ENCODE measurements at regions not wholly inside any gene's neighbourhood (a gene's known extent, or its start where the extent isn't known, plus 50 kb on each side); places are given as distances from the start of the nearest gene placed in this dataset.
"Not testable (repeated sequence)": the region's sequence is repeated elsewhere in the genome, so short reads cannot be mapped to it uniquely, and the experiment has no call there.

- ATAC-seq = no peak
- no peaks in the 10 kb centered on the region for H3K27me3 Mint-ChIP-seq
- H3K9me3 ChIP-seq (ENCODE audit: control insufficient read depth, low read length, poor library complexity, severe bottlenecking) = no peaks in the 10 kb centered on the region
- no peak overlapping the region for H3K27ac Mint-ChIP-seq
- H3K4me3 Mint-ChIP-seq = no peak overlapping the region
- DNase-seq = no peak
- H3K4me1 Mint-ChIP-seq = no peaks in the 10 kb centered on the region
- H3K36me3 Mint-ChIP-seq (ENCODE audit: low read depth) = no peaks in the 10 kb centered on the region
These were observed 639.6 kb upstream of the CBLB start for GRCh38 chr3:106508331-106508893.

DNA sequence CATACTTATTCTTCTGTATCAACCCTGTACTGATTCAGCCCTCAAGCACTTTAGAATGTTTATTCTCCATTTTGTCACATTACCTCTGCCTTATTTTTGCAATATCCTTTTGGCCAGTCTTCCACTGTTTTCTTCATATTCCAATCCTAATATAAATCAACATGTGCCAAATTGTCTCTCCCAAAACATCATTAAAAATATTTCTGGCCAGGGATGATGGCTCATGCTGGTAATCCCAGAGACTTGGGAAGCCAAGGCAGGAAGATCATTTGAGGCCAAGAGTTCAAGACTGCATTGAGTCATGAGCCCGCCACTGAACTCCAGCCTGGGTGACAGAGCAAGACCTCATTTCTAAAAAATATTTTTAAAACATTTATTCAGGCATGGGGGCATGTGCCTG lies 641.4 kb upstream of the CBLB start:
- H3K4me3 Mint-ChIP-seq = no peak overlapping the region
- no peaks in the 10 kb centered on the region for H3K4me1 Mint-ChIP-seq
- H3K27me3 Mint-ChIP-seq = no peaks in the 10 kb centered on the region
- ATAC-seq = no peak
- no peak overlapping the region for H3K27ac Mint-ChIP-seq
- H3K9me3 ChIP-seq (ENCODE audit: control insufficient read depth, low read length, poor library complexity, severe bottlenecking) = no peaks in the 10 kb centered on the region
- no peak for DNase-seq
- no peaks in the 10 kb centered on the region for H3K36me3 Mint-ChIP-seq (ENCODE audit: low read depth)

DNA sequence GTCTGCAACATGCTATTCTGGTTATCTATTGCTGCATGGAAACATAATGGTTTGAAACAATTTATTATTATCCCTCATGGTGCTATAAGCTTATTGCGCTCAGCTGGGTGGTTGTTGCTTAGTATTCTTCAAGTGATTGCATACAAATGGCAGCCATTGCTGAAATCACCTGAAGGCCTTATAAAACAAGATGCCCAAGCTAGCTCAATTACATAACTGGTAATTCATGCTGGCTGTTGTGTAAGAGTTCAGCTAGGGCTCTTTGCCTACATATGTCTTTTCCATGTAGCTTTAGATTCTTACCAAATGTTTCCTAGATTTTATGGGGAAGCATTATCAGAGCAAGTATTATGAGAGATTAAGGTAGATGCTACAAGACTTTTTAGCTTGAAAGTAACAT lies 644.0 kb upstream of the CBLB start:
- Mint-ChIP-seq H3K36me3 (ENCODE audit: low read depth) (no peaks in the 10 kb centered on the region), H3K4me1 (no peaks in the 10 kb centered on the region), H3K27me3 (no peaks in the 10 kb centered on the region), H3K4me3 (no peak overlapping the region), H3K27ac (no peak overlapping the region)
- DNase-seq (no peak), ATAC-seq (no peak)
- H3K9me3 ChIP-seq (ENCODE audit: control insufficient read depth, low read length, poor library complexity, severe bottlenecking) = no peaks in the 10 kb centered on the region

DNA sequence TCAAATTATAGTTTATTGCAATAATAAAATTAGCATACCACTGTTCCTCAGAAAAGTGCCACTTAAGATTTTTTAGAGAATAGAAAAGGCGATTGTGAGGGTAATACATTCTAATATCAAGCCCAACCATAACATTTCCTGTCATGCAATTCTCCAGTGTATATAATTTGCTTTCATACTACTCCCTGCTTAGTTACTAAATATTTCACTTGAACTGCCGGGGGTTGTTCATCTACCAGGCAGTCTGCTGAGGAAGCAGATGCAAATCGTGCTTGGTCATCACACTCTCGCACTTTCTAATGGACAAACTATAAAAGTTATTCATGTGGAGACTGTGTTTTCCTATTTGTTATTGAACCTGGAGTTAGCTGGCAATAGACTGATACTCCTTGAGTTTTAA lies 645.6 kb upstream of the CBLB start:
- Mint-ChIP-seq H3K4me3 (no peak overlapping the region), H3K27me3 (no peaks in the 10 kb centered on the region), H3K27ac (no peak overlapping the region), H3K4me1 (no peaks in the 10 kb centered on the region), H3K36me3 (ENCODE audit: low read depth) (no peaks in the 10 kb centered on the region)
- ATAC-seq (no peak), DNase-seq (no peak)
- H3K9me3 ChIP-seq (ENCODE audit: control insufficient read depth, low read length, poor library complexity, severe bottlenecking) = no peaks in the 10 kb centered on the region

DNA sequence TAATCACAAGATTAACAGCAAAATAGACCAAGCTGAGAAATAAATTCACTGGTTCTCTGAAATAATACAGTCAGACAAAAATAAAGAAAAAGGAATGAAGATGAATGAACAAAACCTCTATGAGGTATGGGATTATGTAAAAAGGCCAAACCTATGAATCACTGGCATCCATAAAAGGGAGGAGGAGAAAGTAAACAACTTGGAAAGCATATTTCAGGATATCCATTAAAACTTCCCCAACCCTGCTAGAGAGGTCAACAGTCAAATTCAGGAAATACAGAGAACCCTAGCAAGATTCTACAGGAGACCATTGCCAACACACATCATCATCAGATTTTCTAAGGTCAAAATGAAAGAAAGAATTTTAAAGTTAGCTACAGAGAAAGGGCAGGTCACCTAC lies 649.7 kb upstream of the CBLB start:
- Mint-ChIP-seq H3K27me3 (no peaks in the 10 kb centered on the region), H3K27ac (no peak overlapping the region), H3K4me1 (no peaks in the 10 kb centered on the region), H3K36me3 (ENCODE audit: low read depth) (no peaks in the 10 kb centered on the region), H3K4me3 (peak overlapping the region; percentile 28)
- ATAC-seq (no peak), DNase-seq (no peak)
- H3K9me3 ChIP-seq (ENCODE audit: control insufficient read depth, low read length, poor library complexity, severe bottlenecking) = no peaks in the 10 kb centered on the region

DNA sequence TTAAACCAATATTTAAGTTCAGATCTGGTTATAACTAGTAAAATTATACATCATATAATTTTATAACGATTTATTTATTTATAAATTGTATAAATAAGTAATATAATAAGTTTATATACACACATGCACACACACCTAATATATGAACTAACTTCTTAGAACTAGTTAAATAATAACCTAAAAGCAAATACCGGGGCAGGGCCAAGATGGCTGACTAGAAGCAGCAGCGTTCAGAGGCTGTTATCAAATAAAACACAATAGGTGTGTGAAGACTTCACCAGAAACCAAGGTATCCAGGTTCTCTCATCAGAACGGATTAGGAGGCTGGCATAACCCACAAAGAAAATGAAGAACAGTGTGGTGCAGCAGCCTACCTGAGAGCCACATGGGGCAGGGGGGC lies 653.6 kb upstream of the CBLB start:
- DNase-seq (no peak), ATAC-seq (no peak)
- H3K27ac Mint-ChIP-seq = no peak overlapping the region
- no peaks in the 10 kb centered on the region for H3K4me1 Mint-ChIP-seq
- no peaks in the 10 kb centered on the region for H3K27me3 Mint-ChIP-seq
- no peaks in the 10 kb centered on the region for H3K36me3 Mint-ChIP-seq (ENCODE audit: low read depth)
- no peak overlapping the region for H3K4me3 Mint-ChIP-seq
- no peaks in the 10 kb centered on the region for H3K9me3 ChIP-seq (ENCODE audit: control insufficient read depth, low read length, poor library complexity, severe bottlenecking)

DNA sequence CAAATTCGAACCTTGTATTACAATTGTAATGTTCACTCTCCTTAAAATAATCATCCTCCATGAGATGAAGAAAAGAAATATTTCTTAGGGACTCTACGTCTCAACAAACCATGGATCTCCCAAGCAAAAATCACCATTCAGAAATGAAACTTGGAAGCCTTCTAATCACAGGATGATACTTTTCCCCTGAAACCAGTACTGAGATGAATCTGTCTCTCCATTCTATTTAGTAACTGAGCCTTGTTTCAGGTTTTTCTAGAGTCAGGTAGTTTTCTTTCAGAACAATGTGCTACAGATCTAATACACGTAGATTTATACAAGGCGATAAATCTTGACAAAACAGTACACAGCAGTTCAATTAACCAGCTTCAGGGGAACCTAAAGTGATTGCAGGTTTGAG lies 660.1 kb upstream of the CBLB start:
- Mint-ChIP-seq H3K27me3 (no peaks in the 10 kb centered on the region), H3K4me3 (no peak overlapping the region), H3K4me1 (no peaks in the 10 kb centered on the region), H3K27ac (no peak overlapping the region), H3K36me3 (ENCODE audit: low read depth) (no peaks in the 10 kb centered on the region)
- no peaks in the 10 kb centered on the region for H3K9me3 ChIP-seq (ENCODE audit: control insufficient read depth, low read length, poor library complexity, severe bottlenecking)
- DNase-seq (no peak), ATAC-seq (no peak)

DNA sequence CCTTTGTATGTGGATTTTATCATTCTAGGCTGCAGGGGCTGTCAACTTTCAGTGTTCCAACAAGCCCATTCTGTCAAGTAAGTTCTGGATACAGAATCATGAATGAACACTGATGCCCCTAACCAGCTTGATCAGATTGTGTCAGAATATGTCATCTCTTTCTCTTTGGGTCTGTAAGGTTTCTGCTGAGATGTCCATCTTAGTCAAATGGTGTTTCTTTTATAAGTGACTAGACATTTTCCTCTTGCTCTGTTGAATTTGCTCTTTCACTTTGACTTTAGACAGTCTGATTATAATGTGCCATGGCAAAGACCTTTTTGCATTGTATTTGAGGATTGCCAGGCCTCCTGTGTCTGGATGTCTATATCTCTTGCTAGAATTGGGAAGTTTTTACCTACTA lies 660.9 kb upstream of the CBLB start:
- Mint-ChIP-seq H3K27me3 (no peaks in the 10 kb centered on the region), H3K36me3 (ENCODE audit: low read depth) (peaks cover 2% of the 10 kb centered on the region), H3K27ac (no peak overlapping the region), H3K4me3 (no peak overlapping the region), H3K4me1 (peaks cover 3% of the 10 kb centered on the region)
- no peak for DNase-seq
- H3K9me3 ChIP-seq (ENCODE audit: control insufficient read depth, low read length, poor library complexity, severe bottlenecking) = no peaks in the 10 kb centered on the region
- no peak for ATAC-seq

GRCh38 chr3:106530367-106530766 lies 661.6 kb upstream of the CBLB start:
- no peak overlapping the region for H3K4me3 Mint-ChIP-seq
- H3K27ac Mint-ChIP-seq = no peak overlapping the region
- no peaks in the 10 kb centered on the region for H3K9me3 ChIP-seq (ENCODE audit: control insufficient read depth, low read length, poor library complexity, severe bottlenecking)
- peaks cover 5% of the 10 kb centered on the region for H3K36me3 Mint-ChIP-seq (ENCODE audit: low read depth)
- ATAC-seq = no peak
- no peak for DNase-seq
- H3K4me1 Mint-ChIP-seq = peaks cover 3% of the 10 kb centered on the region
- H3K27me3 Mint-ChIP-seq = no peaks in the 10 kb centered on the region

DNA sequence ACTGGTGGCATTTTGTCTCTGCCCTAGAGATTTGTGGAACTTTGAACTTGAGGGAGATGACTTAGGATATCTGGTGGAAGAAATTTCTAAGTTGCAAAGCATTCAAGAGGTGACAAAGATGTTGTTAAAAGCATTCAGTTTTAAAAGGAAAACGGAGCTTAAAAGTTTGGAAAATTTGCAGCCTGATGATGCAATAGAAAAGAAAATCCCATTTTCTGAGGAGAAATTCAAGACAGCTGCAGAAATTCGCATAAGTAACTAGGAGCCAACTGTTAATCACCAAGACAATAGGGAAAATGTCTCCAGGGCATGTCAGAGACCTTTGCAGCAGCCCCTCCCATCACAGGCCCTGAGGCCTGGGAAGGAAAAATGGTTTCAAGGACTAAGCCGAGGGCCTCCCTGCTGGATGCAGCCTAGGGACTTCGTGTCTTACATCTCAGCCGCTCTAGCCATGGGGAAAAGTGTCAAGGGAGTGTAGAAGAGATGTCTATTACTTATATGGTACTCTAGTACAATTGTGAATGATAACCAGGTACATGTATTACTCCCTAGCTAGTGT lies 663.0 kb upstream of the CBLB start:
- not testable (repeated sequence) for H3K27ac Mint-ChIP-seq

DNA sequence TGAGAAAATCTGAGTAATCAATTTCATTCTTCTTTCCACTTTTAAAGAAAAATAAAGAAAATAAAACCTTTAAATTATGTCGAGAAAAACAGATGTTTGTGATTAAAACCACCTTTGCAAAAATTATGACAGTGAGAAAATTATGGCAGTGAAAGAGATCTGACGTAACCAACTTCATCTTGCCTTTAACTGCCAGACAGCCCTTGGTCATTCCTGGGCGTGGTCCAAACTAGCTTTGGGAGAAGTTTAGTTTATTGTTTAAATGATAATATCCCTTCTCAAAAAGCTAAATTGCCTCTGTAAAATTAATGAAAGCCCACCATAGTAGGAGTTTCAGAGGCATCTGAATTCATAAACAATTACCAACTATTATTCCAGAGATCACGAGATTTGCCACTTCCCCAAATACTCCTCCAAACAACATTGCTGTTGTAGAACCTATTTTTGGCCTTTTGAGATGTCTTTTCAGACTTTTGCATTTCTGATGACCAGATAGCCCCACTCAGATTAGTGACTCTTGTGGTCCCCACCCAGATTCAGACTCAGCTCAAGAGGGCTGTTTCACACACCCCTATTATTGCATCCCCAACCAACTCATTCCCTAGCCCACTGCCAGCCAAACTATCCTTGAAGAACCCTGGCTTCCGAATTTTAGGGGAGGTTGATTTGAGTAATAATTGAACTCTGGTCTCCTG lies 664.4 kb upstream of the CBLB start:
- Mint-ChIP-seq H3K4me1 (peaks cover 3% of the 10 kb centered on the region), H3K27me3 (no peaks in the 10 kb centered on the region), H3K4me3 (peak overlapping the region; percentile 19), H3K27ac (peak overlapping the region; percentile 46), H3K36me3 (ENCODE audit: low read depth) (peaks cover 7% of the 10 kb centered on the region)
- DNase-seq (no peak), ATAC-seq (no peak)
- no peaks in the 10 kb centered on the region for H3K9me3 ChIP-seq (ENCODE audit: control insufficient read depth, low read length, poor library complexity, severe bottlenecking)

More for the DNA sequence above, 663.0 kb upstream of the CBLB start:
- H3K4me1 Mint-ChIP-seq; ATAC-seq; H3K9me3 ChIP-seq (ENCODE audit: control insufficient read depth, low read length, poor library complexity, severe bottlenecking); H3K4me3 Mint-ChIP-seq; H3K27me3 Mint-ChIP-seq; H3K36me3 Mint-ChIP-seq (ENCODE audit: low read depth); DNase-seq: not testable (repeated sequence)

DNA sequence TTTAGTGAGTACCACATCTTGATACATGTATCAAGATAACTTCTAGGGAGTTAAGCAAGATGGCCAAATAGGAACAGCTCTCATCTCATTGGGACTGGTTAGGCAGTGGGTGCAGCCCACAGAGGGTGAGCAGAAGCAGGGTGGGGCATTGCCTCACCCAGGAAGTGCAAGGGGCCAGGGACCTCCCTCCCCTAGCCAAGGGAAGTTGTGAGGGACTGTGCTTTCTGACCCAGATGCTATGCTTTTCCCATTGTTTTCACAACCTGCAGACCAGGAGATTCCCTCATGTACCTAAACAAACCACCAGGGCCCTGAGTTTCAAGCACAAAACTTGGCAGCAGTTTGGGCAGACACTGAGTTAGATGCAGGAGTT lies 665.0 kb upstream of the CBLB start:
- Mint-ChIP-seq H3K4me3 (peak overlapping the region; percentile 19), H3K4me1 (peaks cover 3% of the 10 kb centered on the region), H3K27me3 (no peaks in the 10 kb centered on the region), H3K36me3 (ENCODE audit: low read depth) (peaks cover 7% of the 10 kb centered on the region), H3K27ac (peak overlapping the region; percentile 46)
- ATAC-seq (peak; percentile 20), DNase-seq (no peak)
- H3K9me3 ChIP-seq (ENCODE audit: control insufficient read depth, low read length, poor library complexity, severe bottlenecking) = no peaks in the 10 kb centered on the region

DNA sequence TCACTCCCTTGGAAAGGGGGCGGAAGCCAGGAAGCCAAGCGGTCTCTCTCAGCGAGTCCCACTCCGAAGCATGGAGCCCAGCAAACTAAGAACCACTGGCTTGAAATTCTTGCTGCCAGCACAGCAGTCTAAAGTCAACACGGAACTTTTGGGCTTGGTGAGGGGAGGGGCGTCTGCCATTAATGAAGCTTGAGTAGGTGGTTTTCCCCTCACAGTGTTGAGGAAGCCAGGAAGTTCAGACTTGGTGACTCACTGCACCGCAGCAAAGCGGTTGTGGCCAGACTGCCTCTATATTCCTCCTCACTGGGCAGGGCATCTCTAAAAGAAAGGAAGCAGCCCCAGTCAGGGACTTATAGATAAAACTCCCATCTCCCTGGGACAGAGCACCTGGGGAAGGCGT lies 665.4 kb upstream of the CBLB start:
- Mint-ChIP-seq H3K27me3 (no peaks in the 10 kb centered on the region), H3K4me3 (no peak overlapping the region), H3K27ac (peak overlapping the region; percentile 46), H3K4me1 (peaks cover 3% of the 10 kb centered on the region), H3K36me3 (ENCODE audit: low read depth) (peaks cover 7% of the 10 kb centered on the region)
- H3K9me3 ChIP-seq (ENCODE audit: control insufficient read depth, low read length, poor library complexity, severe bottlenecking) = no peaks in the 10 kb centered on the region
- peak; percentile 100 for ATAC-seq
- peak in 2 of 3 donors; percentile 19 to 33 for DNase-seq

GRCh38 chr3:106540743-106541142 lies 671.9 kb upstream of the CBLB start:
- H3K4me3 Mint-ChIP-seq = no peak overlapping the region
- no peaks in the 10 kb centered on the region for H3K27me3 Mint-ChIP-seq
- no peaks in the 10 kb centered on the region for H3K9me3 ChIP-seq (ENCODE audit: control insufficient read depth, low read length, poor library complexity, severe bottlenecking)
- H3K4me1 Mint-ChIP-seq = no peaks in the 10 kb centered on the region
- no peak for DNase-seq
- H3K27ac Mint-ChIP-seq = no peak overlapping the region
- no peaks in the 10 kb centered on the region for H3K36me3 Mint-ChIP-seq (ENCODE audit: low read depth)
- ATAC-seq = no peak
